ENCODE measurements at regions not wholly inside any gene's neighbourhood (a gene's known extent, or its start where the extent isn't known, plus 50 kb on each side); places are given as distances from the start of the nearest gene placed in this dataset.

GRCh38 chr6:40722553-40723258 is 135.5 kb upstream of the LRFN2 start:
- no peak for TF ChIP-seq CTCF (IDR thresholded peaks at IDR 0.05; ENCODE audit: insufficient read depth, low read depth, low read length)
- no peak for TF ChIP-seq EZH2 (IDR thresholded peaks at IDR 0.05; ENCODE audit: insufficient read depth, low read length)

Measured in astrocyte (in vitro differentiated cells and primary cell).